GM18951 (cell line): ENCODE measurements at regions not wholly inside any gene's neighbourhood (a gene's known extent, or its start where the extent isn't known, plus 50 kb on each side); places are given as distances from the start of the nearest gene placed in this dataset.

ENCODE experiments used
- POLR2A ChIP-seq: IDR thresholded peaks from 4 replicates; pipeline ENCODE4 v1.6.1; 2011; ENCODE audit warnings: mild to moderate bottlenecking; ENCODE audit not compliant: insufficient read length, insufficient read depth; ENCODE audit errors: extremely low read depth
- in situ Hi-C: fragments of 300-500 bp; cut with MboI; formaldehyde crosslinking; loops from one replicate; pipeline ENCODE4 v1.12.0; 2022; ENCODE audit warnings: low sequenced_read_pairs, mixed read lengths, inconsistent platforms; ENCODE audit not compliant: unreplicated experiment

DNA sequence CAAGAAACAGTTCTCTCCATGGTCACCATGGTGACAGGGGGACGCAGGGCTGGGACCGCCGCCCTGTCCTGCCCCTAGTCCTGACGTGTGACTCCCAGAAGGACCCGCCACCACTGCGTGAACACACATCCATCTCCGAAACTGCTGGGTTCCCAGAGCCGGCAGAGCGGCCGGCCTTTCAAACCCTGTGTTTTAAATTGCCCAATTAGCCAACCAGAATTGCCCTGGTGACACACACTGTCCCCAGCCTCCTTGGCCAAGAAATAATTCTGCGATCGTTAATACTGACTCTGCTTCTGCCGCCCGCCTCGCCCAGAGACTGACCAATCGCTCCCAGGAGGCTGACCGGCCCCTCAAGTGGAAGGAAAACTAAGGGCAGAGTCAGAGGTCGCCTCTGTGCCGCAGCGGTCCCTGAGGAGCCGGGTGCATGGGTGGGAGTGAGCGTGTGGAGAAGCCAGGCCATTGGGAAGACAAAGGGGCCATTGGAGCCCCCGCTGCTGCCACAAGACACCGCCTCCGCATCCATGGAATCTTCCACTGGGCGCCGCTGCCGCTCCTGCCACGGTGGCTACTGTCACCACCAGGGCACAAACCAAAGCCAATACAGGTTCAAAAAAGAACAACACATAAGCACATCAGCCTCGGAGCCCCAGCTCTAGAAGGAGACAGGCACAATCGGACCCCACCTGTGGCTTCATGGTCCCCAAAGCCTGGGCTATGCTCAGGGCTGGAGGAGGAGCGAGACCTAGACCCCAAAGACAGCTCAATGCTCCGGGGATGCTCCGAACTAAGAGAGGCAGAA lies 273.2 kb downstream of the NPHP4 start:
- no peak for TF ChIP-seq POLR2A
- in situ Hi-C loops: no loop called here

DNA sequence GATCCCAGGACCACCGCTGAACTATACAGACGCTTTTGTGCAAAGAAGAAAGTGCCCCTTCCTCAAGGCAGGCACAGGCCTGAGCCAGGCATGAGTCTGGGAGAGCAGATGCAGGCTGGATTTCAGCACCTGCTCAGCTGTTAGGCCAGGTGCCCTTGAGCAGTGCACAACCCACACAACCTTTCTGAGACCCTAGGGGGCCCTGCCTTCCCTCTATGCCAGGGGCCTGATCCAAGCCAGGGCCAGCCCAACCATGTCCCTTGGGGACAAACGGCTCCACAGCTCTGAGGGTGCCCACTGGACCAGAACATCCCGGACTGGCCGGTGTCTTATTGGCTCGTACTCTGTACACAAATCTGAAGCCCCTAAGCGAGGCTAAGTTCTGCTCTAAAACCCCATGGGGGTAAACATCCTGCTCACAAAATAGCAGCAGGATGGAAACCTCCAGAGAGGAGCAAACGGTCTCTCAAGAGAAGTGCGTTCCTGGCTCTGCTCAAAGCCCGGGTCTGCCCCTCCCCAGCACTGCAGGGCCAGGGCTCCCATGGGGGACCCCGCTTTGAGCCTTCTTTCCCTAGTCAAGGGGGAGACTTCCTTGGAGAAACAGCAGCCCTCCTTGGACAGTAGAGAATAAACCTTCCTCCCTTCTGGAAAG lies 275.1 kb downstream of the NPHP4 start:
- in situ Hi-C loops: no loop called here
- TF ChIP-seq POLR2A: no peak

DNA sequence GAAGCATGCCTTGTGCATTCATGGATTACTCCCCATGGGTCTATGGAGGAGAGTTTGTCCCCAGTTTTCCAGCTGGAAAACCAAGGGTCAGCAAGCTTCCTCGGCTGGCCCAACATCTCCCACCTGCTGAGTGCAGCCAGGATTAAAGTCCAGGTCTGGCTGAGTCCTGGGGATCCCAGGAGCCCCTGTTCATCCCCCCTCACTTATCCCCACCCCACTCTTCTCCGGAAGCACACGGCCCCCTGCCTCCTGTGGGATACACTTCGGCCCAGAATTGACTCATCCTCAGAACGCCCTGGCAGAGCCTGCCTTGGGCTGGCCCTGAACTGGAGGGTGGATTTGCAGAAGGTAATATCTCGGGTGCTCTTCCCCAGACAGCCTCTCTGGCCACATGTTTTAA lies 276.1 kb downstream of the NPHP4 start:
- in situ Hi-C loops: no loop called here
- no peak for TF ChIP-seq POLR2A

DNA sequence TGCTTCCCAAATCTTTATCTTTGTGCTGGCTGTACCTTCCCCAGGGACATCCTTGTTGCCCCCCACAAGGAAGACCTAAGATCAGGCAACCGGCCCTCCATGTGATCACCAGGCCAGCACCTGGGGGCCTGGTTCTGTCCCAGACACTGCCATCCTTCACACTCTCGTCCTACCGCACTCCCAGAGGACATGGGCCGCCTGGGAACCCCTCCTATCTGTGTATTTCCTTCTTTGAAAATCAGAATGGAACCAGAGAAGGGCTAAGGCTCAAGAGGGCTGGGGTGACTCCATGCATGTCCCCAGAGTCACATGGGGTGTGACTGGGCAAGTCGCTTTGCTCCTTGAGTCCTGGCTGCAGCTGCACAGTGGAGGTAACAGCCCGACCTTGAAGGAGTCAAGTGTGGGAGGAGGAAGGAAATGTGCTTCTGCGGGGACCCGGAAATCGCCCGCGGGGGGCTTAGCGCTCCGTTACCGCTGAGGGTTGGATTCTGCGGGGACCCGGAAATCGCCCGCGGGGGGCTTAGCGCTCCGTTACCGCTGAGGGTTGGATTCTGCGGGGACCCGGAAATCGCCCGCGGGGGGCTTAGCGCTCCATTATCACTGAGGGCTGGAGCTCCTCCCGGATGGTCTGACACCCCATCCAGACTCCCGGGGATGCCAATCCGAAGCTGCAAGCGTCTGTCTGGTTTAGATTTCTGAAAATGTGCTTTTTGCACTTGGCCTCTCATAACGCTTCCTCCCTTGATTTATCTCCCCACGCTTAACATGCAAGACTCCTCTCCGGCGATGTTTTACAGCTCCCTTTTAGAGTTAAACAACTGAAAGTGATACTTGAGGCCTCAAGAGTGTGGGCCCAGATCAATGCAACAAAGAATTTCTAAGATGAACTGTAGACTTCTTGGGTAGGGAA lies 278.9 kb downstream of the NPHP4 start:
- TF ChIP-seq POLR2A: no peak
- in situ Hi-C loops: no loop called here

DNA sequence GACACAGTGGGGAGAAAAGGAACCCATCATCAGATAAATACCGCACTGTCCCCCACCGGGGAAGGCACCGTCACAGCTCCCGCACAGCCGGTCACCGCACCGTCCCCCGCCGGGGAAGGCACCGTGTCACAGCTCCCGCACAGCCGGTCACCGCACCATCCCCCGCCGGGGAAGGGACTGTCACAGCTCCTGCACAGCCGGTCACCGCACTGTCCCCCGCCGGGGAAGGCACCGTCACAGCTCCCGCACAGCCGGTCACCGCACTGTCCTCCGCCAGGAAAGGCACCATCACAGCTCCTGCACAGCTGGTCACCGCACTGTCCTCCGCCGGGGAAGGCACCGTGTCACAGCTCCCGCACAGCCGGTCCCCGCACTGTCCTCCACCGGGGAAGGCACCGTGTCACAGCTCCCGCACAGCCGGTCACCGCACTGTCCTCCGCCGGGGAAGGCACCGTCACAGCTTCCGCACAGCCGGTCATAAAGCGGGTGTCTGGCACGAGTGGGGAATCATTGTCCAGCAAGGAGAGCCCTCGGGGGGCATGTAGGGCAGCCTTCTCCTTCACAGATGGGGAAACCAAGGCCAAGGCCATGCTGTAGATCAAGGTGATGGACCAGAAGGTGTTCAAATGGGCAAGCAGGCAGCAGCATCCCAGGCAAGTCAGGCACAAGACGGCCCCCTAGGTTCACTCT lies 280.1 kb downstream of the NPHP4 start:
- in situ Hi-C loops: no loop called here
- TF ChIP-seq POLR2A: no peak

DNA sequence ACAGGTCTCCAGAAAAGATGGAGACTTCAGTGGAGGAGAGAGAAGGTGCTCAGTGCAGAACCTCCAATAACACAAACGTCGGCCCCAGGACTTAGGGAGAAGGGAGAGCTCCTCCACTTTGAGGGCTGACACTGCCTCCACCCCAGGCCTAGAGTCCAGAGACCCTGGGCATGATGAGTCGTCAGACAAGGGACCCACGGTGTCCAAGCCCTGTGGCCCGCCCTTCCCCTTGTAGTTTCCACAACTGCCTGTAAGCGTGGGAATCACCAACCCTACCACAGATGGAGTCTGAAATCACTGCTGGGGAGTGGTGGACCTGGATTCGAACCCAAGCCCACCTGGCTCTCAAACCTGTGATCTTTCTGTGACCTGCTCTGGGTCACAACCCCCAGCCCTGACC lies 281.1 kb downstream of the NPHP4 start:
- in situ Hi-C loops: no loop called here
- TF ChIP-seq POLR2A: no peak

DNA sequence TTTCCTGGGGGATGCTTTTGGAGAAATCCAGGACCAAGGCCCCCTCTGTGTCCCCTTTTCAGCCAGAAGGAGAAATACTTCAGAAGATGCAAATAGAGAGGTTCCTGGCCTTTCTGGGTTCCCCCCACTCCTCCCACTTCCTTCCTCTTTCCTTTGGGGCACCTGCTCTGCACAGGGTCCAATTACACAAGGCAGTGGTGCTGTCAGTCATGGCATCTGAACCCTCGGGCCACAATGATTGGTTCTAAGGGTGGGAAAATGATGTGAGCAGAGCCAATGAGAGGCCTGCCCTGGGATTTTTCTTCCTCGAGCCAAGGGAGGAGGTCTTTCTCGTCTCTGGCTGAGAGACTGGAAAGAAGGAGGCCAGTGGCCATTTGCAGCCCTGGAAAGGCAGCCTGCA lies 282.2 kb downstream of the NPHP4 start:
- in situ Hi-C loops: no loop called here
- TF ChIP-seq POLR2A: no peak

DNA sequence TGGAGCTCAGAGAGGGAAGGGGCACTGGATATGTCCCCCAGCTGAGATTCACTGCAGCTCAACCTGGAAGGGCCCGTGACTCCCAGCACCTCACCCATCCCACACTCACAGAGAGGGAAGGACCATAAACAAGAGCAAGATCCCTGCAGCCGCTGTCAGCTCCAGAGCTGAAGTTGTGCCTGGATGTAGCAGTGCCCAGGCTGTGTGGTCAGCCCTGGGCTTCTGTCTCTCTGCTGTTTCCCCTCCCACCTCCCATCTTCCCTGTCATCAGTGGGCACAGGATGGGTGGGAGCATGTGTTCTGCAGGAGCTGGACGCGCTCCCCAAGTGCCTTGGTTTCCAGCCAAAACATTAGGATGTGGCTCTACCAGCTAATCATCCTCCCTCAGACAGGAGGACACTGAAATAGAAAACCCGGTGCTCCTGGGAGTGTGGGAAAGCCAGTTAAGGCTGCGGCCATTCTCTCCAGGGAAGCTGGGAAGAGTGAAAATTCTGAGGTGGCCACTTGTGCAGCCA lies 282.7 kb downstream of the NPHP4 start:
- in situ Hi-C loops: no loop called here

DNA sequence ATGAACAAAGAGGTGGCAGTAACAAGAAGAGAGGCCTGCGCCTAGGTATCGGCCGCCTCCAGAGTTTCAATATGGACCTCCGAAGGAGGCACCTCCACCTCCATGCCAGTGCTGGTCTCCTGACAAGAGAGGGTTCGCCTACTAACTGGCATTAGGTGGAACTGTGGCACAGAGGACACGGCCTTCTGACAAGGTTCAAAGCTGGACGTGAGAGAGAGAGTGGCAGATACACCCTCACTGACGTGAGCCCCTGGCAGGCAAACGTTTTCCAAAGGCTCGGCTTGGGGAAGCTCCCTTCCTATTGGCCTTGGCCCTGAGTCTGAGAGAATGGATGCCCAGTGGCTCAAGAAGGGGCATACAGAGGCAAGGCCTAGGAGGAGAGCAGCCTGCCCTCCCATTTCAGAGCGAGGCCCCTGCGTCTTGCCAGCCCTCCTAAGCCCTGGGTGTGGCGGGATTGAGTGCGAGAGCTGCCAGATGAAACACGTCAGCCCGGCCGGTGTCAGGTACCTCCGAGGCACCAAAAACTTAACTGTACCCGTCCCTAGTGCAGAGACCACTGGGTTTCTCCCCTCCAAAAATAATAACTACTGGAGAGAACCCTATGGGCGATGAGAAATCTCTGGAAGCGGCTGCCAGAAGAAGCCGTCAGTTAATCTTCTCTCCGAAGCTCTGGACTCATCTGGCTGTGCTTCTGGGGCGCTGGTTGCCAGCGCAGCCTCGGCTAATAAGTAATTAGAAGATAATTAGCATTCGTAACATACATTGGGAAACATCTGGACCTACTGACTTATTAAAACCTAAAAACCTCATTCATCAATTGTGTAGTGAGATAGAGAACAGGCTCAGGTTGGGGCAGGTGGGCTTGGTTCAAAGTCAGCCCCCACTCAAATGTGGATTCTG lies 283.6 kb downstream of the NPHP4 start:
- no peak for TF ChIP-seq POLR2A
- in situ Hi-C loops: no loop called here

More for the DNA sequence above, 282.7 kb downstream of the NPHP4 start:
- no peak for TF ChIP-seq POLR2A

DNA sequence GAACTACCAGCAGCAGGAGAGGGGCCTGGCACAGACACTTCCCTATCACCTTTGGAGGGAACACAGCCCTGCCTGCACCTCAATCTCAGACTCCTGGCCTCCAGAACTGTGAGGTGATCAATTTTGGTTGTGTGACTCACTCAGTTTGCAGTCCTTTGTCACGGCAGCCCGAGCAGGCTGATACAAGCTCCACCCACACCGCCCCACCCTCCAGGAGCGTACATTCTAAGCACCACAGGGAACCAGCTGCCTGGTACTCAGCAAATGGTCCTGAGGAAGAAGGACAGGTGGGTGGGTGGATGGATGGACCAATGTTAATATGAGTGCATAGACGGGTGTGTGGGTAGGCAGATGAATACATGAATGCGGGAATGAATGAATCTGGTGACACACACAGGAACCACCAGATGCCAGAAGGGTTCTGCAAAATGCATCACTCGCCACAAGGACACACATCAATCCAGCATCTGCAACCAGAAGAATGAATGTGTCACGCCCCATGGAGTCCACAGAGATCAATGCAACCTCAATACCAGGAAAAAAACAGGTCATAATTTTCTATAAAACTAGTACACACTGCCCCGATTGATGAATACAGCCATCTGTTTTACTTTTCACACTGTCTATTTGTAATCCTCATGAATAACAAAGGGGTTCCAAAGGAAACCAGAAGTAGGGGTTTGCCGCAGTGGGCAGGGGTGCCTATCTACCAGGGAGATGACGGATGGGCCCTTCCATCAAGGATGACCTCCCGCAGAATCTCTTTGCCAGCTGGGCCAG lies 284.5 kb downstream of the NPHP4 start:
- TF ChIP-seq POLR2A: no peak
- in situ Hi-C loops: no loop called here

DNA sequence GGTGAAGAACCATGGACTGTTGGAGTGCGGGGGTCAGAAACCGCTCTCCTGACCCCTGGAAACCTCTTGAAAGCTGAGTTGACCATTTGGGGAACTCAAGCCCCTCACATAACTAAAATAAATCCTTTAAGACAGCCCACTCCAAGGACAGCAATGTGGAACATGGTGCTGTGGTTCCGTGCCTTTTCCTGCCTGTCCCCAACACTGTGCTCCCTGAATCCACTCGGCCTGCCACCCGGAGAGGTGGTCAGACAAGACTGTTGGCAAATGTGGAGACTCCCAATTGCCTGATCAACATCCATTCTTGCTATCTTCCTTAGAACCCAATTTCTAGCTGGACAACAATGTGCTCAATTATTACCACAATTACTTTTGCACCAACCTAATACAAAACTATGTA lies 286.0 kb downstream of the NPHP4 start:
- in situ Hi-C loops: no loop called here
- no peak for TF ChIP-seq POLR2A
